HL-60 (cell line): ENCODE measurements at regions not wholly inside any gene's neighbourhood (a gene's known extent, or its start where the extent isn't known, plus 50 kb on each side); places are given as distances from the start of the nearest gene placed in this dataset.

ENCODE experiments used
- DNase-seq, 2 experiments: peaks; one replicate each; pipeline ENCODE4 v3.0.0-alpha.2; 2010 to 2020; ENCODE audit warnings: low read depth in 1 of 2, low spot score in 1 of 2
- H3K27ac ChIP-seq: fragments of 250-450 bp; sonication (Bioruptor Pico); replicated peaks from 2 replicates; pipeline ENCODE4 v1.5.1; 2020; ENCODE audit warnings: mild to moderate bottlenecking, moderate library complexity
- H3K27me3 ChIP-seq: fragments of 250-450 bp; sonication (Bioruptor Pico); 2 replicates; pipeline ENCODE4 v1.5.1; 2021; ENCODE audit warnings: mild to moderate bottlenecking, moderate library complexity; ENCODE audit not compliant: insufficient read depth, poor library complexity, severe bottlenecking
- H3K4me3 ChIP-seq: replicated peaks from 2 replicates; pipeline ENCODE4 v1.5.1; 2011; ENCODE audit warnings: mild to moderate bottlenecking, control low read depth, low read length; ENCODE audit not compliant: insufficient read depth
- GABPA ChIP-seq: IDR thresholded peaks from 2 replicates; pipeline ENCODE4 v1.6.1; 2012; ENCODE audit warnings: low read depth
- POLR2AphosphoS5 ChIP-seq: IDR thresholded peaks from 2 replicates; pipeline ENCODE4 v1.6.1; 2012; ENCODE audit warnings: low read depth
- SPI1 ChIP-seq: IDR thresholded peaks from 2 replicates; pipeline ENCODE4 v1.6.1; 2012; ENCODE audit warnings: low read depth, mild to moderate bottlenecking, borderline replicate concordance
- TF ChIP-seq, protein P1 (sequence below): IDR thresholded peaks from 2 replicates; pipeline ENCODE4 v1.6.1; 2012; ENCODE audit warnings: low read depth; ENCODE audit not compliant: insufficient replicate concordance
- TF ChIP-seq, protein P2 (sequence below): IDR thresholded peaks from one replicate; pipeline ENCODE4 v1.5.1; 2011; ENCODE audit warnings: low read length, control low read depth, inconsistent platforms; ENCODE audit not compliant: insufficient read depth

DNA sequence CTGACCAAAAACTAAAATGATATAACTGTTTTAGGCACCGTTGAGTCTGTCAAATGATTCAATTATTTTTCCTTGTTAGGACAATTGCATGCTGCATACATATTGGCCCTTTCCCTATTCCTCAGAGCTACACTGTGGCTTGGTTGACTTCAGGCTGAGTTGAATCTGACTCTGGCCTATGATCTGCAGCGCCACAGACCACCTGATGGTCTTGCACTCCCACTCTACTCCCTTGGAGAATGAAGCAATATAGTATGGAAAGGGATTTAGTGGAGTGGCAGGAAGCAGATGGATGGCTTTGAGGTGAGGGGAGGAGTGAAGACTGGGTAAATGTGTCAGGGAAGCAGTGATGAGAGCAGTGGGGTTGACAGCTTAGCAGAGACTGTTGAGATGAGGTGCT is 579.0 kb upstream of the STXBP6 start:
- H3K4me3 ChIP-seq = no peak overlapping the region
- DNase-seq = no peak
- no peaks in the 10 kb centered on the region for H3K27me3 ChIP-seq
- H3K27ac ChIP-seq = no peak overlapping the region
- no peak for TF ChIP-seq POLR2AphosphoS5
- TF ChIP-seq, protein P1, sequence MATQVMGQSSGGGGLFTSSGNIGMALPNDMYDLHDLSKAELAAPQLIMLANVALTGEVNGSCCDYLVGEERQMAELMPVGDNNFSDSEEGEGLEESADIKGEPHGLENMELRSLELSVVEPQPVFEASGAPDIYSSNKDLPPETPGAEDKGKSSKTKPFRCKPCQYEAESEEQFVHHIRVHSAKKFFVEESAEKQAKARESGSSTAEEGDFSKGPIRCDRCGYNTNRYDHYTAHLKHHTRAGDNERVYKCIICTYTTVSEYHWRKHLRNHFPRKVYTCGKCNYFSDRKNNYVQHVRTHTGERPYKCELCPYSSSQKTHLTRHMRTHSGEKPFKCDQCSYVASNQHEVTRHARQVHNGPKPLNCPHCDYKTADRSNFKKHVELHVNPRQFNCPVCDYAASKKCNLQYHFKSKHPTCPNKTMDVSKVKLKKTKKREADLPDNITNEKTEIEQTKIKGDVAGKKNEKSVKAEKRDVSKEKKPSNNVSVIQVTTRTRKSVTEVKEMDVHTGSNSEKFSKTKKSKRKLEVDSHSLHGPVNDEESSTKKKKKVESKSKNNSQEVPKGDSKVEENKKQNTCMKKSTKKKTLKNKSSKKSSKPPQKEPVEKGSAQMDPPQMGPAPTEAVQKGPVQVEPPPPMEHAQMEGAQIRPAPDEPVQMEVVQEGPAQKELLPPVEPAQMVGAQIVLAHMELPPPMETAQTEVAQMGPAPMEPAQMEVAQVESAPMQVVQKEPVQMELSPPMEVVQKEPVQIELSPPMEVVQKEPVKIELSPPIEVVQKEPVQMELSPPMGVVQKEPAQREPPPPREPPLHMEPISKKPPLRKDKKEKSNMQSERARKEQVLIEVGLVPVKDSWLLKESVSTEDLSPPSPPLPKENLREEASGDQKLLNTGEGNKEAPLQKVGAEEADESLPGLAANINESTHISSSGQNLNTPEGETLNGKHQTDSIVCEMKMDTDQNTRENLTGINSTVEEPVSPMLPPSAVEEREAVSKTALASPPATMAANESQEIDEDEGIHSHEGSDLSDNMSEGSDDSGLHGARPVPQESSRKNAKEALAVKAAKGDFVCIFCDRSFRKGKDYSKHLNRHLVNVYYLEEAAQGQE = no peak
- no peak for TF ChIP-seq SPI1
- no peak for TF ChIP-seq GABPA
- TF ChIP-seq, protein P2, sequence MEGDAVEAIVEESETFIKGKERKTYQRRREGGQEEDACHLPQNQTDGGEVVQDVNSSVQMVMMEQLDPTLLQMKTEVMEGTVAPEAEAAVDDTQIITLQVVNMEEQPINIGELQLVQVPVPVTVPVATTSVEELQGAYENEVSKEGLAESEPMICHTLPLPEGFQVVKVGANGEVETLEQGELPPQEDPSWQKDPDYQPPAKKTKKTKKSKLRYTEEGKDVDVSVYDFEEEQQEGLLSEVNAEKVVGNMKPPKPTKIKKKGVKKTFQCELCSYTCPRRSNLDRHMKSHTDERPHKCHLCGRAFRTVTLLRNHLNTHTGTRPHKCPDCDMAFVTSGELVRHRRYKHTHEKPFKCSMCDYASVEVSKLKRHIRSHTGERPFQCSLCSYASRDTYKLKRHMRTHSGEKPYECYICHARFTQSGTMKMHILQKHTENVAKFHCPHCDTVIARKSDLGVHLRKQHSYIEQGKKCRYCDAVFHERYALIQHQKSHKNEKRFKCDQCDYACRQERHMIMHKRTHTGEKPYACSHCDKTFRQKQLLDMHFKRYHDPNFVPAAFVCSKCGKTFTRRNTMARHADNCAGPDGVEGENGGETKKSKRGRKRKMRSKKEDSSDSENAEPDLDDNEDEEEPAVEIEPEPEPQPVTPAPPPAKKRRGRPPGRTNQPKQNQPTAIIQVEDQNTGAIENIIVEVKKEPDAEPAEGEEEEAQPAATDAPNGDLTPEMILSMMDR = no peak

DNA sequence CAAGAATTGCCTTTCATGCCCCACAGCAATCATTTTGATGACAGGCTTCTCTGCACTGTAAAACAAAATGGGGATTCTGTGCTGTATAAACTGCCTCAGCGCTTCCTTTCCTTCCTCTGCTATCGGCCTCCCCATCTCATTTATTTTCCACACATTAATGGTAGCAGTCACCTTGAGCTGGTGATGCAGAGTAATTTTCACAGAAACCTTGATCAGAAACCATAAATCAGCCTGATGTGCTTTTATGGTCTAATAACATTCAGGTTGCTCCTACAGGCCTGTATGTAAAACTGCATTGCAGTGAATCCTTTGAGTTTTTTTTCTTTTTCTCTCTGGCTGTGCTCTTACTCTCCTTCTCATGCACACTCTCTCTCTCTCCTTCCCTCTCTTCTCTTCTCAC is 578.4 kb upstream of the STXBP6 start:
- no peak overlapping the region for H3K27ac ChIP-seq
- TF ChIP-seq, protein P2 = no peak
- TF ChIP-seq GABPA = no peak
- TF ChIP-seq, protein P1 = no peak
- TF ChIP-seq SPI1 = no peak
- TF ChIP-seq POLR2AphosphoS5 = no peak
- H3K4me3 ChIP-seq = no peak overlapping the region
- H3K27me3 ChIP-seq = no peaks in the 10 kb centered on the region
- no peak for DNase-seq

DNA sequence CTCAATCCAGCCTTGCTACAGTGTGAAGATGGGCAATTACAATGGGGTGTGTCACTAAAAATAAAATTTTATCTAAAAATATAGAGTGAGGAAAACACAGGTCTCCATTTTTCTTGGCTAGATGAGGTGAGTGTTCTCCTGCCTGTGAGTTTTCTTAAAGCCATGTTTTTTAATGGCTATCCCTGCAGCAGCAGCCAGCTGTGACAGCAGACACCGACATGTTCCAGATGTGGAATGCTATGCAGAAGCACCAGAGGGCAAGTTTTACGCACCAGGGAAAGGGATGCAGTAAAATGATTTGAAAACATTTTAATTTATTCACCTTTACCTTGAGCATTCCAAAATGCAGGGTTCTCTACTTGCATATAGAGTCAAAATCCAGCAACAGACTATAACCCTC is 577.0 kb upstream of the STXBP6 start:
- TF ChIP-seq, protein P1 = no peak
- no peak for TF ChIP-seq SPI1
- TF ChIP-seq POLR2AphosphoS5 = no peak
- TF ChIP-seq GABPA = no peak
- TF ChIP-seq, protein P2 = no peak
- no peak overlapping the region for H3K27ac ChIP-seq

More for the DNA sequence above, 577.0 kb upstream of the STXBP6 start:
- Histone ChIP-seq H3K27me3 (no peaks in the 10 kb centered on the region), H3K4me3 (no peak overlapping the region)
- no peak for DNase-seq
